H9 (cell line): ENCODE measurements at regions not wholly inside any gene's neighbourhood (a gene's known extent, or its start where the extent isn't known, plus 50 kb on each side); places are given as distances from the start of the nearest gene placed in this dataset.

ENCODE experiments used
- DNase-seq: peaks from one replicate; pipeline ENCODE4 v3.0.0-alpha.2; 2017
- H2AFZ ChIP-seq: one replicate; pipeline ENCODE4 v1.6.1; 2013; ENCODE audit warnings: mild to moderate bottlenecking, low read length, control low read depth, moderate library complexity
- H2AK5ac ChIP-seq: 2 replicates; pipeline ENCODE4 v1.6.1; 2013; ENCODE audit warnings: low read length, control low read depth, mixed read lengths; ENCODE audit not compliant: insufficient read length
- H2BK120ac ChIP-seq: one replicate; pipeline ENCODE4 v1.6.1; 2013; ENCODE audit warnings: low read depth, mild to moderate bottlenecking, low read length, control low read depth, inconsistent platforms; ENCODE audit not compliant: poor library complexity, severe bottlenecking
- H2BK12ac ChIP-seq: 2 replicates; pipeline ENCODE4 v1.6.1; 2013; ENCODE audit warnings: low read length, control low read depth, mixed read lengths, low read depth; ENCODE audit not compliant: insufficient read length
- H2BK15ac ChIP-seq: 2 replicates; pipeline ENCODE4 v1.6.1; 2013; ENCODE audit warnings: low read depth, low read length, control low read depth
- H2BK20ac ChIP-seq: one replicate; pipeline ENCODE4 v1.6.1; 2013; ENCODE audit warnings: low read depth, mild to moderate bottlenecking, low read length, control low read depth, inconsistent platforms; ENCODE audit not compliant: poor library complexity, severe bottlenecking
- H2BK5ac ChIP-seq: 2 replicates; pipeline ENCODE4 v1.6.1; 2013; ENCODE audit warnings: low read length, control low read depth, mixed read lengths; ENCODE audit not compliant: insufficient read length
- H3K14ac ChIP-seq: 2 replicates; pipeline ENCODE4 v1.6.1; 2013; ENCODE audit warnings: low read length, control low read depth; ENCODE audit not compliant: insufficient read depth
- H3K18ac ChIP-seq: 2 replicates; pipeline ENCODE4 v1.6.1; 2013; ENCODE audit warnings: low read depth, mild to moderate bottlenecking, mixed read lengths, low read length, control low read depth; ENCODE audit not compliant: insufficient read length
- H3K23ac ChIP-seq: 2 replicates; pipeline ENCODE4 v1.6.1; 2013; ENCODE audit warnings: low read length, control low read depth, mixed read lengths, low read depth; ENCODE audit not compliant: insufficient read length
- H3K23me2 ChIP-seq: 2 replicates; pipeline ENCODE4 v1.6.1; 2013; ENCODE audit warnings: low read depth, mild to moderate bottlenecking, mixed read lengths, low read length, control low read depth; ENCODE audit not compliant: insufficient read length, poor library complexity, severe bottlenecking
- H3K27ac ChIP-seq: 2 replicates; pipeline ENCODE4 v1.5.1; 2013; ENCODE audit warnings: low read length, control low read depth, mixed read lengths, low read depth; ENCODE audit not compliant: insufficient read length
- H3K27me3 ChIP-seq: 2 replicates; pipeline ENCODE4 v1.6.1; 2013; ENCODE audit warnings: low read length, control low read depth, inconsistent platforms; ENCODE audit not compliant: insufficient read depth
- H3K4ac ChIP-seq: 2 replicates; pipeline ENCODE4 v1.6.1; 2013; ENCODE audit warnings: low read depth, mild to moderate bottlenecking, control low read depth, inconsistent platforms, low read length, moderate library complexity
- H3K4me1 ChIP-seq: 2 replicates; pipeline ENCODE4 v1.6.1; 2013; ENCODE audit warnings: low read length, control low read depth, inconsistent platforms; ENCODE audit not compliant: insufficient read depth
- H3K4me2 ChIP-seq: 2 replicates; pipeline ENCODE4 v1.6.1; 2013; ENCODE audit warnings: low read length, control low read depth, mixed read lengths; ENCODE audit not compliant: insufficient read length, insufficient read depth
- H3K56ac ChIP-seq: 2 replicates; pipeline ENCODE4 v1.6.1; 2013; ENCODE audit warnings: low read depth, mild to moderate bottlenecking, mixed read lengths, low read length, control low read depth; ENCODE audit not compliant: insufficient read length
- H3K79me1 ChIP-seq: 2 replicates; pipeline ENCODE4 v1.6.1; 2013; ENCODE audit warnings: low read depth, mild to moderate bottlenecking, moderate library complexity, low read length, control low read depth, inconsistent platforms; ENCODE audit not compliant: insufficient read depth, poor library complexity, severe bottlenecking
- H3K79me2 ChIP-seq: 2 replicates; pipeline ENCODE4 v1.6.1; 2013; ENCODE audit warnings: low read length, control low read depth, inconsistent platforms; ENCODE audit not compliant: insufficient read depth
- H3K9ac ChIP-seq: 2 replicates; pipeline ENCODE4 v1.6.1; 2013; ENCODE audit warnings: low read length, control low read depth, mixed read lengths; ENCODE audit not compliant: insufficient read length; ENCODE audit errors: extremely low read depth
- H3K9me3 ChIP-seq: one replicate; pipeline ENCODE4 v1.6.1; 2013; ENCODE audit warnings: low read depth, low read length, inconsistent platforms; ENCODE audit not compliant: control insufficient read depth
- H3T11ph ChIP-seq: one replicate; pipeline ENCODE4 v1.6.1; 2013; ENCODE audit warnings: mild to moderate bottlenecking, low read length, control low read depth, inconsistent platforms
- H4K20me1 ChIP-seq: one replicate; pipeline ENCODE4 v1.6.1; 2013; ENCODE audit not compliant: control insufficient read depth, insufficient read length, insufficient read depth
- H4K5ac ChIP-seq: 2 replicates; pipeline ENCODE4 v1.6.1; 2013; ENCODE audit warnings: low read depth, mild to moderate bottlenecking, mixed read lengths, low read length, control low read depth; ENCODE audit not compliant: insufficient read length
- H4K8ac ChIP-seq: replicated peaks from 2 replicates; pipeline ENCODE4 v1.6.1; 2013; ENCODE audit warnings: low read length, control low read depth, mixed read lengths, low read depth; ENCODE audit not compliant: insufficient read length
- H4K91ac ChIP-seq: 2 replicates; pipeline ENCODE4 v1.6.1; 2013; ENCODE audit warnings: low read depth, mild to moderate bottlenecking, moderate library complexity, mixed read lengths, low read length, control low read depth; ENCODE audit not compliant: insufficient read length
- H3K27ac Mint-ChIP-seq, 3 experiments: 2 replicates in 2 of 3; 3 replicates in 1 of 3; pipeline ENCODE4 v1.8.0; 2020 to 2021; ENCODE audit warnings: mixed read lengths in 3 of 3, mild to moderate bottlenecking in 1 of 3, moderate library complexity in 1 of 3
- H3K27me3 Mint-ChIP-seq: 2 replicates; pipeline ENCODE4 v1.8.0; 2021; ENCODE audit warnings: low read depth, mild to moderate bottlenecking, moderate library complexity, mixed read lengths
- H3K36me3 Mint-ChIP-seq, 3 experiments: 2 replicates in 2 of 3; 3 replicates in 1 of 3; pipeline ENCODE4 v1.8.0; 2020 to 2021; ENCODE audit warnings: low read depth in 3 of 3, mixed read lengths in 3 of 3; ENCODE audit not compliant: insufficient read depth in 1 of 3
- H3K4me1 Mint-ChIP-seq, 2 experiments: 2 replicates each; pipeline ENCODE4 v1.8.0; 2020; ENCODE audit warnings: mixed read lengths in 2 of 2
- H3K4me3 Mint-ChIP-seq, 2 experiments: 2 replicates in 1 of 2; 3 replicates in 1 of 2; pipeline ENCODE4 v1.8.0; 2020 to 2021; ENCODE audit warnings: mild to moderate bottlenecking in 2 of 2, mixed read lengths in 2 of 2, moderate library complexity in 1 of 2
- H3K9me3 Mint-ChIP-seq, 2 experiments: 2 replicates in 1 of 2; 3 replicates in 1 of 2; pipeline ENCODE4 v1.8.0; 2020; ENCODE audit warnings: mild to moderate bottlenecking in 2 of 2, mixed read lengths in 2 of 2, moderate library complexity in 1 of 2
- CTCF ChIP-seq: fragments of 200-600 bp; sonication (generic); conservative IDR thresholded peaks from 3 replicates; pipeline ENCODE4 v1.8.0; 2021; ENCODE audit warnings: antibody characterized with exemption, mild to moderate bottlenecking
- WGBS: extraction: QIAGEN DNeasy Blood & Tissue Kit; methylation state at CpG from one replicate; pipeline ENCODE4 v1.1.7; 2013; ENCODE audit warnings: missing lambda C conversion rate, low lambda C conversion rate, mixed read lengths; ENCODE audit not compliant: insufficient read length; ENCODE audit errors: extremely low coverage; 5-methylcytosine and 5-hydroxymethylcytosine counted together

- Mint-ChIP-seq H3K27ac (no peak overlapping the region), H3K4me1 (peaks cover 8 to 12% of the 10 kb centered on the region in 2 experiments; a peak in 3 of 4 replicates), H3K9me3 (peaks cover 9 to 18% of the 10 kb centered on the region in 2 experiments), H3K4me3 (no peak overlapping the region), H3K27me3 (no peaks in the 10 kb centered on the region), H3K36me3 (peaks cover 8 to 16% (median 9%) of the 10 kb centered on the region in 3 experiments; a peak in 6 of 7 replicates)
- Histone ChIP-seq H2BK5ac (no peak overlapping the region), H4K20me1 (no peaks in the 10 kb centered on the region), H3K14ac (no peak overlapping the region), H2BK15ac (no peak overlapping the region), H3K18ac (no peak overlapping the region), H3T11ph (no peak overlapping the region), H2BK12ac (no peak overlapping the region), H3K27me3 (no peaks in the 10 kb centered on the region), H3K9me3 (no peaks in the 10 kb centered on the region), H3K79me2 (no peaks in the 10 kb centered on the region), H3K23me2 (no peaks in the 10 kb centered on the region), H4K5ac (no peak overlapping the region), H3K79me1 (no peaks in the 10 kb centered on the region), H2AK5ac (no peak overlapping the region), H3K9ac (no peak overlapping the region), H3K27ac (no peak overlapping the region), H3K4me2 (no peak overlapping the region), H4K91ac (no peak overlapping the region), H3K4me1 (peaks cover 2% of the 10 kb centered on the region; the same call in 1 of the 2 replicates), H4K8ac (no peak overlapping the region), H3K23ac (no peak overlapping the region), H2BK120ac (no peak overlapping the region), H3K4ac (no peak overlapping the region), H2BK20ac (no peak overlapping the region), H2AFZ (no peak overlapping the region), H3K56ac (no peak overlapping the region)
- no peak for DNase-seq
- no CpG with 5 or more reads among the region's 3 CpGs for WGBS
- TF ChIP-seq CTCF: no peak
Measured at GRCh38 chr2:228522977-228523376, 341.5 kb upstream of the SPHKAP start.
